ENCODE measurements at regions not wholly inside any gene's neighbourhood (a gene's known extent, or its start where the extent isn't known, plus 50 kb on each side); places are given as distances from the start of the nearest gene placed in this dataset.

GRCh38 chr3:84275532-84275931, 683.3 kb upstream of the CADM2 start:
- DNase-seq (ENCODE audit: low spot score in 2 of 2) = no peak
- no peaks in the 10 kb centered on the region for H3K4me1 ChIP-seq
- no peak overlapping the region for H3K4me3 ChIP-seq
- TF ChIP-seq POLR2AphosphoS5 (IDR thresholded peaks at IDR 0.05) (no peak), CTCF (IDR thresholded peaks at IDR 0.05) (no peak), POLR2A (IDR thresholded peaks at IDR 0.05) (no peak), EP300 (IDR thresholded peaks at IDR 0.05) (no peak)
- no peaks in the 10 kb centered on the region for H3K27me3 ChIP-seq
- WGBS = 66% methylated on average over 2 of the region's 2 CpGs
- H3K27ac ChIP-seq = no peak overlapping the region
- H3K9me3 ChIP-seq = no peaks in the 10 kb centered on the region
- no peaks in the 10 kb centered on the region for H3K36me3 ChIP-seq

DNA sequence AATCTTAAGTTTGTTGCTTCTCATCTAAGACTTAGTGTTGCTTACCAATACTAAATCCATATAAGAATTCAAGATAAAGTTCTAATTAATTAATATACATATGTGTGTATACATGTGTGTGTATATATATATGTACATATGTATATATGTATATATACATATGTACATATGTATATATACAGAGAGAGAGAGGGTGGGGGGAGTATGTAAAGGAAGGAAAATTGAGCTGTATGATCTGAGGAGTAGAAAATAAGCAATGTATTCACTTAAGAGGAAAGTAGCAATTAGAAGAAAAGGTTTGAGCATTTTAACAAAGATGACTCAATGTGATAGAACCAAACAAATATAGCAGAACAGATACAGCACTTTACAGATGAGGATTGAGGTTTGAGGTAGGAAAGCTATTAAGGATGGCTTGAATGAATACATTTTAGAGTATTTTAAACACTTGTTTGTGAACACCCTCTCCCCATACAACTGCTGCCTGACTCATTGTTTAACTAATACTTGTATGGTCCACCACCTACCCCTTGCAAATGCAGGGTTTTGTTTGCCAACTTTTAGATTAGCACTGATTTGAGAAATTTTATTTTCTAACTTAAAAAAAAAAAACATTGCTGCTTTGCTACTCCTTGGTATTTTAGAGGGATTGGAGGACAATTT, 681.1 kb upstream of the CADM2 start:
- DNase-seq (ENCODE audit: low spot score in 2 of 2) = no peak
- no peak overlapping the region for H3K27ac ChIP-seq
- TF ChIP-seq POLR2AphosphoS5 (IDR thresholded peaks at IDR 0.05) = no peak
- TF ChIP-seq CTCF (IDR thresholded peaks at IDR 0.05) = no peak
- no peak for TF ChIP-seq POLR2A (IDR thresholded peaks at IDR 0.05)
- no peak for TF ChIP-seq EP300 (IDR thresholded peaks at IDR 0.05)
- no peak overlapping the region for H3K4me3 ChIP-seq
- no peaks in the 10 kb centered on the region for H3K36me3 ChIP-seq
- H3K27me3 ChIP-seq = no peaks in the 10 kb centered on the region
- no peaks in the 10 kb centered on the region for H3K4me1 ChIP-seq
- no peaks in the 10 kb centered on the region for H3K9me3 ChIP-seq

DNA sequence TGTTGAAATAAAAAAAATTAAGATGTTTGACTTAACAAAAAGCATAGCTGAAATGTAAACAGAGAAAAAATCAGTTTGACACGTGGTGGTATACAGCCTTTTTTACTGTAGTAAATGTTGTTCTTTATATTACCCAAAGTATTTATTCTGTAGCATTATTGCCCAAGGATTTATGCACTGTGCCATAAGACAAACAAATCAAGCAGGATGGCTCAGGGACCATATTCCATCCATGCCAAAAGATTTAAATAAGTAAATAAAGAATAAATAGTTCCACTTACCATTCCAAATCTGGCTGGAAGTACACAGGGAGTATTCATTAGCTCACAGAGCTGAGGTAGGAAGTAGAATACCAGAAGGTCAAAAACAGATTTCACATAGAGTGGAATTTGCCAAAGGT, 666.7 kb upstream of the CADM2 start:
- Histone ChIP-seq H3K36me3 (no peaks in the 10 kb centered on the region), H3K4me1 (no peaks in the 10 kb centered on the region), H3K4me3 (no peak overlapping the region), H3K27ac (no peak overlapping the region), H3K27me3 (no peaks in the 10 kb centered on the region), H3K9me3 (no peaks in the 10 kb centered on the region)
- DNase-seq (ENCODE audit: low spot score in 2 of 2) = no peak
- no peak for TF ChIP-seq CTCF (IDR thresholded peaks at IDR 0.05)
- no peak for TF ChIP-seq EP300 (IDR thresholded peaks at IDR 0.05)
- TF ChIP-seq POLR2AphosphoS5 (IDR thresholded peaks at IDR 0.05) = no peak
- TF ChIP-seq POLR2A (IDR thresholded peaks at IDR 0.05) = no peak
- 50% methylated on average over 1 of the region's 1 CpG for WGBS

- 58% methylated on average over 6 of the region's 6 CpGs for WGBS
- no peak for TF ChIP-seq POLR2AphosphoS5 (IDR thresholded peaks at IDR 0.05)
- no peak for TF ChIP-seq POLR2A (IDR thresholded peaks at IDR 0.05)
- no peak for TF ChIP-seq EP300 (IDR thresholded peaks at IDR 0.05)
- TF ChIP-seq CTCF (IDR thresholded peaks at IDR 0.05) = no peak
Measured at GRCh38 chr3:84299329-84299728, 659.5 kb upstream of the CADM2 start.

DNA sequence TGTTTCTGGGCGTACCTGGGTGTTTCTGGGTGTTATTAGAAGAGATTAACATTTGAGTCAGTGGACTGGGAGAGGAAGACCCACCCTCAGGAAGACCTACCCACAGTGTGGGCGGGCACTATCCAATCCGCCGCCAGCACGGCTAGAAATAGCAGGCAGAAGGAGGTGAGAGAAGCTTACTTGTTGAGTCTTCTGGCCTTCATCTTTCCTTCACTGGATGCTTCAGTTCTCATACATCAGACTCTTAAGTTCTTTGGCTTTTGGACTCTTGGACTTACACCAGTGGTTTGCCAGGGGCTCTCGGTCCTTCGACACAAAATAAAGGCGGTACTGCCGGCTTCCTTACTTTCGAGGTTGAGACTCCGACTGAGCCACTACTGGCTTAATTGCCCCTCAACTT, 654.6 kb upstream of the CADM2 start:
- H3K9me3 ChIP-seq = no peaks in the 10 kb centered on the region
- WGBS = 90% methylated on average over 11 of the region's 11 CpGs
- no peak for TF ChIP-seq EP300 (IDR thresholded peaks at IDR 0.05)
- no peak for TF ChIP-seq CTCF (IDR thresholded peaks at IDR 0.05)
- no peak for TF ChIP-seq POLR2A (IDR thresholded peaks at IDR 0.05)
- no peak for TF ChIP-seq POLR2AphosphoS5 (IDR thresholded peaks at IDR 0.05)
- DNase-seq (ENCODE audit: low spot score in 2 of 2) = no peak
- no peaks in the 10 kb centered on the region for H3K27me3 ChIP-seq
- no peaks in the 10 kb centered on the region for H3K4me1 ChIP-seq
- H3K4me3 ChIP-seq = no peak overlapping the region
- H3K27ac ChIP-seq = no peak overlapping the region
- no peaks in the 10 kb centered on the region for H3K36me3 ChIP-seq

More at GRCh38 chr3:84299329-84299728, 659.5 kb upstream of the CADM2 start:
- H3K4me1 ChIP-seq = no peaks in the 10 kb centered on the region
- H3K4me3 ChIP-seq = no peak overlapping the region
- DNase-seq (ENCODE audit: low spot score in 2 of 2) = no peak
- no peaks in the 10 kb centered on the region for H3K36me3 ChIP-seq
- no peaks in the 10 kb centered on the region for H3K27me3 ChIP-seq
- no peak overlapping the region for H3K27ac ChIP-seq
- H3K9me3 ChIP-seq = no peaks in the 10 kb centered on the region

Data from suprapubic skin (tissue), 4 donors.